ENCODE measurements at regions not wholly inside any gene's neighbourhood (a gene's known extent, or its start where the extent isn't known, plus 50 kb on each side); places are given as distances from the start of the nearest gene placed in this dataset.

- Histone ChIP-seq H3K27ac (ENCODE audit: insufficient read depth, low read length) (no peak overlapping the region), H4K8ac (ENCODE audit: low read depth in 2 of 2, low read length in 2 of 2) (no peak overlapping the region), H2AK9ac (replicated peaks; ENCODE audit: low read depth, low read length, poor library complexity) (no peak overlapping the region), H4K20me1 (ENCODE audit: insufficient read depth, low read length) (no peaks in the 10 kb centered on the region), H2AK5ac (ENCODE audit: low read depth, low read length) (no peak overlapping the region), H2BK120ac (ENCODE audit: low read depth, low read length) (no peak overlapping the region), H3K27me3 (ENCODE audit: control insufficient read depth, insufficient read depth, low read length) (no peaks in the 10 kb centered on the region), H3K4ac (ENCODE audit: low read depth, low read length) (no peak overlapping the region), H3K56ac (ENCODE audit: extremely low read depth, insufficient read depth, low read length) (no peak overlapping the region), H2BK15ac (ENCODE audit: low read depth, low read length) (no peak overlapping the region), H4K91ac (ENCODE audit: insufficient read depth, low read depth, low read length) (no peak overlapping the region), H2BK5ac (ENCODE audit: low read depth, low read length, poor library complexity, severe bottlenecking) (no peak overlapping the region), H3K36me3 (ENCODE audit: control insufficient read depth, insufficient read depth, low read length) (no peaks in the 10 kb centered on the region), H4K5ac (ENCODE audit: low read depth, low read length) (no peak overlapping the region), H3K23ac (ENCODE audit: low read depth, low read length) (no peak overlapping the region), H3K4me1 (ENCODE audit: control insufficient read depth, insufficient read depth, low read length) (no peaks in the 10 kb centered on the region), H3K9me3 (ENCODE audit: control insufficient read depth, insufficient read depth, low read length) (peaks cover 33% of the 10 kb centered on the region), H3K79me1 (ENCODE audit: low read depth in 1 of 2, low read length in 2 of 2) (no peaks in the 10 kb centered on the region), H2BK20ac (ENCODE audit: low read depth, low read length) (no peak overlapping the region), H3K4me3 (ENCODE audit: insufficient read depth, low read depth, low read length) (no peak overlapping the region), H3K18ac (ENCODE audit: low read depth, low read length) (no peak overlapping the region), H3K14ac (replicated peaks; ENCODE audit: low read depth, low read length) (no peak overlapping the region), H2AFZ (replicated peaks; ENCODE audit: low read length, poor library complexity) (no peak overlapping the region), H3K9ac (ENCODE audit: low read depth, low read length) (no peak overlapping the region), H3K4me2 (ENCODE audit: low read depth, low read length) (no peak overlapping the region), H3K9me1 (ENCODE audit: insufficient read depth, low read length) (no peaks in the 10 kb centered on the region)
- DNase-seq (no peak), ATAC-seq (ENCODE audit: low read depth) (no peak)
- 67% methylated on average over 8 of the region's 14 CpGs; no CpG with 5 or more reads in 1 of the 2 experiments for WGBS, 2 experiments (ENCODE audit: extremely low coverage in 2 of 2, insufficient read length in 1 of 2)
- intact Hi-C loops (cut with micrococcal nuclease) (no loop called here), dilution Hi-C loops (cut with HindIII; ENCODE audit: low sequenced_read_pairs, unreplicated experiment) (no loop called here), in situ Hi-C loops (cut with MboI; ENCODE audit: low sequenced_read_pairs) (no loop called here)
- BruUV-seq (replicated peaks), result no TSS peak
- POLR2A ChIA-PET (ENCODE audit: unreplicated experiment), result no interaction called here
- TF ChIP-seq FOS (IDR thresholded peaks at IDR 0.05; ENCODE audit: low read depth, low read length), result no peak
- no peak for TF ChIP-seq CTCF (conservative IDR thresholded peaks at IDR 0.05; ENCODE audit: low read depth, low read length)
- TF ChIP-seq MAZ (IDR thresholded peaks at IDR 0.05; ENCODE audit: borderline replicate concordance, low read depth, low read length), result no peak
- TF ChIP-seq SMC3 (IDR thresholded peaks at IDR 0.05; ENCODE audit: low read depth, low read length), result no peak
- TF ChIP-seq CHD1 (IDR thresholded peaks at IDR 0.05; ENCODE audit: low read depth, low read length), result no peak
- CTCF ChIA-PET, result no interaction called here
Observed at GRCh38 chr14:97061198-97061597, 264.0 kb downstream of the VRK1 start.

Measured in IMR-90 (cell line).